ENCODE measurements at regions not wholly inside any gene's neighbourhood (a gene's known extent, or its start where the extent isn't known, plus 50 kb on each side); places are given as distances from the start of the nearest gene placed in this dataset.

DNA sequence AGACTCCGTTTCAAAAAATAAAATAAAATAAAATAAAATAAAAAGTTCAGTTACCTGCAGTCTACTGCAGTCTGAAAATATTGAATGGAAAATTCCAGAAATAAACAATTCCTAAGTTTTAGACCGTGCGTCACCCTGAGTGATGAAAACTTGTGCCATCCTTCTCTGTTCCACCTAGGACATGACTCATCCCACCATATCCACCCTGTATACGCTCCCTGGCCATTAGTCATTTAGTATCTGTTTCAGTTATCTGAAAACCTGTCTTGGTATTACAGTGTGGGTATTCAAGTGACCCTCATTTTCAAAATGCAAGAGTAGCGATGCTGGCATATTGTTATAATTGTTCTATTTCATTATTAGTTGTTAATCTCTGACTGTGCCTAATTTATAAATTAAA lies 51.8 kb upstream of the TEX48 start:
- CTCF ChIA-PET, result interaction anchor here (1.3 to 10.9 kb wide), 5 partner anchors 9 to 277 kb away, joined by 4 to 164 read pairs (median 55); partner anchors contain the start of gene TEX48
- Mint-ChIP-seq H3K27me3 (no peaks in the 10 kb centered on the region), H3K27ac (no peak overlapping the region), H3K4me1 (peaks cover 50% of the 10 kb centered on the region), H3K36me3 (peaks cover 31% of the 10 kb centered on the region), H3K4me3 (no peak overlapping the region), H3K9me3 (ENCODE audit: low read depth) (peaks cover 2% of the 10 kb centered on the region)
- no peak for ATAC-seq
- no peak for DNase-seq

DNA sequence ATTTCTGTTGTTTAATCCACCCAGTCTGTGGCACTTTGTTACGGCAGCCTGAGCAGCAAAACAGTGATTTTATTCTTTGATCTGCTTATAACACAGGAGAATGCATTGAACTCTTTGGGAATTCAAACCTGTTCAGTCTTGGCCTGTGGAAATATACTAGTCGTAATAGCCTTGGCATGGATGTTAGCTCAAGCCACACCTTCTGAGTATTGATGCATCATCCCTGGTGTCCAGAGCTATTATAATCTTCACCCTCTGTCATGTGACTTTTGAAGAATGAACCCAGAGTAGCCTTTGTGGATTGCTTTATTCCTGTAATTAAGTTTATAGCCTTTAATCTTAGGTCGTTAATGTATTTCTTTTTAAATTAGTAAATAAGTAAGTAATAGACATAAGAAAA lies 50.8 kb upstream of the TEX48 start:
- H3K4me3 Mint-ChIP-seq, result no peak overlapping the region
- H3K9me3 Mint-ChIP-seq (ENCODE audit: low read depth), result peaks cover 8% of the 10 kb centered on the region
- ATAC-seq, result no peak
- H3K27ac Mint-ChIP-seq, result no peak overlapping the region
- peaks cover 36% of the 10 kb centered on the region for H3K36me3 Mint-ChIP-seq
- CTCF ChIA-PET, result interaction anchor here (0.8 to 9.2 kb wide), 4 partner anchors 10 to 174 kb away, joined by 4 to 164 read pairs (median 7); partner anchors contain the start of gene TEX48
- no peaks in the 10 kb centered on the region for H3K27me3 Mint-ChIP-seq
- H3K4me1 Mint-ChIP-seq, result peaks cover 41% of the 10 kb centered on the region
- DNase-seq, result no peak
